ENCODE measurements at regions not wholly inside any gene's neighbourhood (a gene's known extent, or its start where the extent isn't known, plus 50 kb on each side); places are given as distances from the start of the nearest gene placed in this dataset.
A peak's percentile ranks its signal among the peaks of the same experiment; 100 is the strongest.

DNA sequence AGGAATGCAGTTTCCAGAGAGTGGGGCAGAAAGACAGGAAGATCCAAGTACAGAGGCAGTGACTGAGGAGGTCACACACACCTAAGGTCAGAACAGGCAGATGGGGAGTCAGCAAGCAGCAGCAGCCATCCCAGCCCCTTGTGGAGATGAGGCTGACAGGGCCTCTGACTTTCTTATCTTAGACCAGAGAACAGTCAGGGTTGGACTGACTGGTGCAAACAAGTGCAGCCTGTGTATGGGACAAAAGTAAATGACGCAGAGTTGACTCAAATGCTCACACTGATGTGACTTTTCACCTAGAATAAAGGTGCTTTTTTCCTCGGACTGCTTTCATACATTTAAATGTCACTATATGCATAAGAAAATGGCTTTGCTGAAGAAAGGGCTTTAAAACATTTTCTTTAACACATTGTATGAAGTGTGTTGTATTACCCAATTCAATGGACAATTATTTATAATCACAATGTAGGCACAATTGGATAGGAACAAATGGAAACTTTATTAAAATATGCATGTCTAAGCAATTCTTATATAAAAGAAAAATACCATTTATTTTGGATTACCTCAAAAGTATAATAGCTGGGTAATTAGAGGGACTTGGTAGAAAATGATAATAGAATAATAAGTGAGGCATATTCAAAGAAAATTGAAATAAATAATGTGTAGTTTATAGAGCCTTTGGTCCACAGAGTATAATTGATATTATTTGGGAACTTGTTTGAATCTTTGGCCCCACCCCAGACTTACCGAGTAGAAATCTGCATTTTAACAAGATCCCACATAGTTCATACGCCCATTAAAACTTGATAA is 1321.5 kb upstream of the CELF4 start:
- peaks cover 13% of the 10 kb centered on the region; the same call in 1 of the 2 replicates for H3K4me1 ChIP-seq (ENCODE audit: insufficient read depth)
- Mint-ChIP-seq H3K4me1 (peaks cover 5% of the 10 kb centered on the region; the same call in 2 of the 3 replicates), H3K27me3 (ENCODE audit: insufficient read depth, low read depth, poor library complexity) (peaks cover 2% of the 10 kb centered on the region), H3K9me3 (no peaks in the 10 kb centered on the region), H3K4me3 (no peak overlapping the region), H3K27ac (no peak overlapping the region), H3K36me3 (ENCODE audit: low read depth) (no peaks in the 10 kb centered on the region)
- ATAC-seq (no peak), DNase-seq (ENCODE audit: low spot score) (peak; percentile 3)
- H3K4me3 ChIP-seq, result no peak overlapping the region
- H4K20me1 ChIP-seq (replicated peaks; ENCODE audit: insufficient read depth), result no peaks in the 10 kb centered on the region
- H3K36me3 ChIP-seq (ENCODE audit: insufficient read depth), result no peaks in the 10 kb centered on the region
- no peaks in the 10 kb centered on the region for H3K27me3 ChIP-seq (ENCODE audit: insufficient read depth)
- 0 out of 2 replicates have a peak, but pooled peaks cover 9% of the 10 kb centered on the region for H3K9me2 ChIP-seq (ENCODE audit: insufficient read depth)
- H3F3A ChIP-seq (replicated peaks; ENCODE audit: low read depth), result no peaks in the 10 kb centered on the region
- no peak overlapping the region for H3K4me2 ChIP-seq
- no peaks in the 10 kb centered on the region for H3K79me2 ChIP-seq (replicated peaks; ENCODE audit: insufficient read depth)
- H3K27ac ChIP-seq (ENCODE audit: low read depth), result no peak overlapping the region
- peak overlapping the region; percentile 90 for H2AFZ ChIP-seq
- TF ChIP-seq JUNB (IDR thresholded peaks at IDR 0.05; ENCODE audit: unreplicated experiment) (no peak), EZH2phosphoT487 (IDR thresholded peaks at IDR 0.05; ENCODE audit: unreplicated experiment) (no peak), EZH2 (IDR thresholded peaks at IDR 0.05; ENCODE audit: low read depth, unreplicated experiment) (no peak), ZNF331 (CRISPR knock-in tag; IDR thresholded peaks at IDR 0.05; ENCODE audit: low read depth) (no peak), NANOG (IDR thresholded peaks at IDR 0.05; ENCODE audit: borderline replicate concordance) (no peak), STAT1 (IDR thresholded peaks at IDR 0.05; ENCODE audit: unreplicated experiment) (no peak), CREB1 (CRISPR knock-in tag; IDR thresholded peaks at IDR 0.05; ENCODE audit: low read depth) (no peak), ZNF114 (CRISPR knock-in tag; IDR thresholded peaks at IDR 0.05) (no peak), POLR2AphosphoS5 (IDR thresholded peaks at IDR 0.05; ENCODE audit: low read depth) (no peak)
- TF ChIP-seq, protein P1, sequence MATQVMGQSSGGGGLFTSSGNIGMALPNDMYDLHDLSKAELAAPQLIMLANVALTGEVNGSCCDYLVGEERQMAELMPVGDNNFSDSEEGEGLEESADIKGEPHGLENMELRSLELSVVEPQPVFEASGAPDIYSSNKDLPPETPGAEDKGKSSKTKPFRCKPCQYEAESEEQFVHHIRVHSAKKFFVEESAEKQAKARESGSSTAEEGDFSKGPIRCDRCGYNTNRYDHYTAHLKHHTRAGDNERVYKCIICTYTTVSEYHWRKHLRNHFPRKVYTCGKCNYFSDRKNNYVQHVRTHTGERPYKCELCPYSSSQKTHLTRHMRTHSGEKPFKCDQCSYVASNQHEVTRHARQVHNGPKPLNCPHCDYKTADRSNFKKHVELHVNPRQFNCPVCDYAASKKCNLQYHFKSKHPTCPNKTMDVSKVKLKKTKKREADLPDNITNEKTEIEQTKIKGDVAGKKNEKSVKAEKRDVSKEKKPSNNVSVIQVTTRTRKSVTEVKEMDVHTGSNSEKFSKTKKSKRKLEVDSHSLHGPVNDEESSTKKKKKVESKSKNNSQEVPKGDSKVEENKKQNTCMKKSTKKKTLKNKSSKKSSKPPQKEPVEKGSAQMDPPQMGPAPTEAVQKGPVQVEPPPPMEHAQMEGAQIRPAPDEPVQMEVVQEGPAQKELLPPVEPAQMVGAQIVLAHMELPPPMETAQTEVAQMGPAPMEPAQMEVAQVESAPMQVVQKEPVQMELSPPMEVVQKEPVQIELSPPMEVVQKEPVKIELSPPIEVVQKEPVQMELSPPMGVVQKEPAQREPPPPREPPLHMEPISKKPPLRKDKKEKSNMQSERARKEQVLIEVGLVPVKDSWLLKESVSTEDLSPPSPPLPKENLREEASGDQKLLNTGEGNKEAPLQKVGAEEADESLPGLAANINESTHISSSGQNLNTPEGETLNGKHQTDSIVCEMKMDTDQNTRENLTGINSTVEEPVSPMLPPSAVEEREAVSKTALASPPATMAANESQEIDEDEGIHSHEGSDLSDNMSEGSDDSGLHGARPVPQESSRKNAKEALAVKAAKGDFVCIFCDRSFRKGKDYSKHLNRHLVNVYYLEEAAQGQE (IDR thresholded peaks at IDR 0.05; ENCODE audit: unreplicated experiment), result no peak
- TF ChIP-seq, protein P2, sequence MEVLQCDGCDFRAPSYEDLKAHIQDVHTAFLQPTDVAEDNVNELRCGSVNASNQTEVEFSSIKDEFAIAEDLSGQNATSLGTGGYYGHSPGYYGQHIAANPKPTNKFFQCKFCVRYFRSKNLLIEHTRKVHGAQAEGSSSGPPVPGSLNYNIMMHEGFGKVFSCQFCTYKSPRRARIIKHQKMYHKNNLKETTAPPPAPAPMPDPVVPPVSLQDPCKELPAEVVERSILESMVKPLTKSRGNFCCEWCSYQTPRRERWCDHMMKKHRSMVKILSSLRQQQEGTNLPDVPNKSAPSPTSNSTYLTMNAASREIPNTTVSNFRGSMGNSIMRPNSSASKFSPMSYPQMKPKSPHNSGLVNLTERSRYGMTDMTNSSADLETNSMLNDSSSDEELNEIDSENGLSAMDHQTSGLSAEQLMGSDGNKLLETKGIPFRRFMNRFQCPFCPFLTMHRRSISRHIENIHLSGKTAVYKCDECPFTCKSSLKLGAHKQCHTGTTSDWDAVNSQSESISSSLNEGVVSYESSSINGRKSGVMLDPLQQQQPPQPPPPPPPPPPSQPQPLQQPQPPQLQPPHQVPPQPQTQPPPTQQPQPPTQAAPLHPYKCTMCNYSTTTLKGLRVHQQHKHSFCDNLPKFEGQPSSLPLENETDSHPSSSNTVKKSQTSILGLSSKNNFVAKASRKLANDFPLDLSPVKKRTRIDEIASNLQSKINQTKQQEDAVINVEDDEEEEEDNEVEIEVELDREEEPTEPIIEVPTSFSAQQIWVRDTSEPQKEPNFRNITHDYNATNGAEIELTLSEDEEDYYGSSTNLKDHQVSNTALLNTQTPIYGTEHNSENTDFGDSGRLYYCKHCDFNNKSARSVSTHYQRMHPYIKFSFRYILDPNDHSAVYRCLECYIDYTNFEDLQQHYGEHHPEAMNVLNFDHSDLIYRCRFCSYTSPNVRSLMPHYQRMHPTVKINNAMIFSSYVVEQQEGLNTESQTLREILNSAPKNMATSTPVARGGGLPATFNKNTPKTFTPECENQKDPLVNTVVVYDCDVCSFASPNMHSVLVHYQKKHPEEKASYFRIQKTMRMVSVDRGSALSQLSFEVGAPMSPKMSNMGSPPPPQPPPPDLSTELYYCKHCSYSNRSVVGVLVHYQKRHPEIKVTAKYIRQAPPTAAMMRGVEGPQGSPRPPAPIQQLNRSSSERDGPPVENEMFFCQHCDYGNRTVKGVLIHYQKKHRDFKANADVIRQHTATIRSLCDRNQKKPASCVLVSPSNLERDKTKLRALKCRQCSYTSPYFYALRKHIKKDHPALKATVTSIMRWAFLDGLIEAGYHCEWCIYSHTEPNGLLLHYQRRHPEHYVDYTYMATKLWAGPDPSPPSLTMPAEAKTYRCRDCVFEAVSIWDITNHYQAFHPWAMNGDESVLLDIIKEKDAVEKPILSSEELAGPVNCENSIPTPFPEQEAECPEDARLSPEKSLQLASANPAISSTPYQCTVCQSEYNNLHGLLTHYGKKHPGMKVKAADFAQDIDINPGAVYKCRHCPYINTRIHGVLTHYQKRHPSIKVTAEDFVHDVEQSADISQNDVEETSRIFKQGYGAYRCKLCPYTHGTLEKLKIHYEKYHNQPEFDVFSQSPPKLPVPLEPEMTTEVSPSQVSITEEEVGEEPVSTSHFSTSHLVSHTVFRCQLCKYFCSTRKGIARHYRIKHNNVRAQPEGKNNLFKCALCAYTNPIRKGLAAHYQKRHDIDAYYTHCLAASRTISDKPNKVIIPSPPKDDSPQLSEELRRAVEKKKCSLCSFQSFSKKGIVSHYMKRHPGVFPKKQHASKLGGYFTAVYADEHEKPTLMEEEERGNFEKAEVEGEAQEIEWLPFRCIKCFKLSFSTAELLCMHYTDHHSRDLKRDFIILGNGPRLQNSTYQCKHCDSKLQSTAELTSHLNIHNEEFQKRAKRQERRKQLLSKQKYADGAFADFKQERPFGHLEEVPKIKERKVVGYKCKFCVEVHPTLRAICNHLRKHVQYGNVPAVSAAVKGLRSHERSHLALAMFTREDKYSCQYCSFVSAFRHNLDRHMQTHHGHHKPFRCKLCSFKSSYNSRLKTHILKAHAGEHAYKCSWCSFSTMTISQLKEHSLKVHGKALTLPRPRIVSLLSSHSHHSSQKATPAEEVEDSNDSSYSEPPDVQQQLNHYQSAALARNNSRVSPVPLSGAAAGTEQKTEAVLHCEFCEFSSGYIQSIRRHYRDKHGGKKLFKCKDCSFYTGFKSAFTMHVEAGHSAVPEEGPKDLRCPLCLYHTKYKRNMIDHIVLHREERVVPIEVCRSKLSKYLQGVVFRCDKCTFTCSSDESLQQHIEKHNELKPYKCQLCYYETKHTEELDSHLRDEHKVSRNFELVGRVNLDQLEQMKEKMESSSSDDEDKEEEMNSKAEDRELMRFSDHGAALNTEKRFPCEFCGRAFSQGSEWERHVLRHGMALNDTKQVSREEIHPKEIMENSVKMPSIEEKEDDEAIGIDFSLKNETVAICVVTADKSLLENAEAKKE (CRISPR knock-in tag; IDR thresholded peaks at IDR 0.05), result no peak
- TF ChIP-seq, protein P3, sequence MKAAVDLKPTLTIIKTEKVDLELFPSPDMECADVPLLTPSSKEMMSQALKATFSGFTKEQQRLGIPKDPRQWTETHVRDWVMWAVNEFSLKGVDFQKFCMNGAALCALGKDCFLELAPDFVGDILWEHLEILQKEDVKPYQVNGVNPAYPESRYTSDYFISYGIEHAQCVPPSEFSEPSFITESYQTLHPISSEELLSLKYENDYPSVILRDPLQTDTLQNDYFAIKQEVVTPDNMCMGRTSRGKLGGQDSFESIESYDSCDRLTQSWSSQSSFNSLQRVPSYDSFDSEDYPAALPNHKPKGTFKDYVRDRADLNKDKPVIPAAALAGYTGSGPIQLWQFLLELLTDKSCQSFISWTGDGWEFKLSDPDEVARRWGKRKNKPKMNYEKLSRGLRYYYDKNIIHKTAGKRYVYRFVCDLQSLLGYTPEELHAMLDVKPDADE (IDR thresholded peaks at IDR 0.05), result no peak
- TF ChIP-seq, protein P4, sequence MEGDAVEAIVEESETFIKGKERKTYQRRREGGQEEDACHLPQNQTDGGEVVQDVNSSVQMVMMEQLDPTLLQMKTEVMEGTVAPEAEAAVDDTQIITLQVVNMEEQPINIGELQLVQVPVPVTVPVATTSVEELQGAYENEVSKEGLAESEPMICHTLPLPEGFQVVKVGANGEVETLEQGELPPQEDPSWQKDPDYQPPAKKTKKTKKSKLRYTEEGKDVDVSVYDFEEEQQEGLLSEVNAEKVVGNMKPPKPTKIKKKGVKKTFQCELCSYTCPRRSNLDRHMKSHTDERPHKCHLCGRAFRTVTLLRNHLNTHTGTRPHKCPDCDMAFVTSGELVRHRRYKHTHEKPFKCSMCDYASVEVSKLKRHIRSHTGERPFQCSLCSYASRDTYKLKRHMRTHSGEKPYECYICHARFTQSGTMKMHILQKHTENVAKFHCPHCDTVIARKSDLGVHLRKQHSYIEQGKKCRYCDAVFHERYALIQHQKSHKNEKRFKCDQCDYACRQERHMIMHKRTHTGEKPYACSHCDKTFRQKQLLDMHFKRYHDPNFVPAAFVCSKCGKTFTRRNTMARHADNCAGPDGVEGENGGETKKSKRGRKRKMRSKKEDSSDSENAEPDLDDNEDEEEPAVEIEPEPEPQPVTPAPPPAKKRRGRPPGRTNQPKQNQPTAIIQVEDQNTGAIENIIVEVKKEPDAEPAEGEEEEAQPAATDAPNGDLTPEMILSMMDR (conservative IDR thresholded peaks at IDR 0.05; ENCODE audit: low read depth in 2 of 2), result no peak

All from GM23338 (cell line).